ENCODE measurements at regions not wholly inside any gene's neighbourhood (a gene's known extent, or its start where the extent isn't known, plus 50 kb on each side); places are given as distances from the start of the nearest gene placed in this dataset.

DNA sequence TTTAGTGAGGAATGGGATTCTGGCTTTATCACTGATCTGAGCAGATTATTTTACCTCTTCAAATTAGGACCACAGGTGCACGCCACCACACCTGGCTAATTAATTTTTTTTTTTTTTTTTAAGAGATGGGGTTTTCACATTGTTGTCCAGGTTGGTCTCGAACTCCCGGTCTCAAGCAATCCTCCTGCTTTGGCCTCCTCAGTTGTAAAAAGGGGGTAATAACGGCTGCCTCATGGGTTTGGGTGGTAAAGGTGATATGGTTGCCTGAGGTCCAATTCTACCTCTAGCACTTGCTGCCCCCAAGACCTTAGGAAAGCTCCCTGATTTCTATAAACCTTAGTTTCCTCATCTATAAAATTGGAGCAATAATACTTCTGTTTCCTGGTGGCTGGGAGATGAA is 130.7 kb upstream of the HS3ST2 start:
- ATAC-seq (ENCODE audit: insufficient number of reproducible peaks, low FRiP score, low read depth), result no peak
- H3K27ac ChIP-seq, result no peak overlapping the region
- peaks cover 11 to 23% of the 10 kb centered on the region in 2 donors for H3K4me1 ChIP-seq (ENCODE audit: control insufficient read depth in 1 of 2, low read depth in 2 of 2)
- no peaks in the 10 kb centered on the region for H3K36me3 ChIP-seq
- no peak overlapping the region for H3K4me3 ChIP-seq
- no peaks in the 10 kb centered on the region for H3K9me3 ChIP-seq
- DNase-seq (ENCODE audit: low spot score), result no peak
- TF ChIP-seq, protein P1, sequence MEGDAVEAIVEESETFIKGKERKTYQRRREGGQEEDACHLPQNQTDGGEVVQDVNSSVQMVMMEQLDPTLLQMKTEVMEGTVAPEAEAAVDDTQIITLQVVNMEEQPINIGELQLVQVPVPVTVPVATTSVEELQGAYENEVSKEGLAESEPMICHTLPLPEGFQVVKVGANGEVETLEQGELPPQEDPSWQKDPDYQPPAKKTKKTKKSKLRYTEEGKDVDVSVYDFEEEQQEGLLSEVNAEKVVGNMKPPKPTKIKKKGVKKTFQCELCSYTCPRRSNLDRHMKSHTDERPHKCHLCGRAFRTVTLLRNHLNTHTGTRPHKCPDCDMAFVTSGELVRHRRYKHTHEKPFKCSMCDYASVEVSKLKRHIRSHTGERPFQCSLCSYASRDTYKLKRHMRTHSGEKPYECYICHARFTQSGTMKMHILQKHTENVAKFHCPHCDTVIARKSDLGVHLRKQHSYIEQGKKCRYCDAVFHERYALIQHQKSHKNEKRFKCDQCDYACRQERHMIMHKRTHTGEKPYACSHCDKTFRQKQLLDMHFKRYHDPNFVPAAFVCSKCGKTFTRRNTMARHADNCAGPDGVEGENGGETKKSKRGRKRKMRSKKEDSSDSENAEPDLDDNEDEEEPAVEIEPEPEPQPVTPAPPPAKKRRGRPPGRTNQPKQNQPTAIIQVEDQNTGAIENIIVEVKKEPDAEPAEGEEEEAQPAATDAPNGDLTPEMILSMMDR (IDR thresholded peaks at IDR 0.05), result no peak
- H3K27me3 ChIP-seq (replicated peaks; ENCODE audit: insufficient read depth), result no peaks in the 10 kb centered on the region

DNA sequence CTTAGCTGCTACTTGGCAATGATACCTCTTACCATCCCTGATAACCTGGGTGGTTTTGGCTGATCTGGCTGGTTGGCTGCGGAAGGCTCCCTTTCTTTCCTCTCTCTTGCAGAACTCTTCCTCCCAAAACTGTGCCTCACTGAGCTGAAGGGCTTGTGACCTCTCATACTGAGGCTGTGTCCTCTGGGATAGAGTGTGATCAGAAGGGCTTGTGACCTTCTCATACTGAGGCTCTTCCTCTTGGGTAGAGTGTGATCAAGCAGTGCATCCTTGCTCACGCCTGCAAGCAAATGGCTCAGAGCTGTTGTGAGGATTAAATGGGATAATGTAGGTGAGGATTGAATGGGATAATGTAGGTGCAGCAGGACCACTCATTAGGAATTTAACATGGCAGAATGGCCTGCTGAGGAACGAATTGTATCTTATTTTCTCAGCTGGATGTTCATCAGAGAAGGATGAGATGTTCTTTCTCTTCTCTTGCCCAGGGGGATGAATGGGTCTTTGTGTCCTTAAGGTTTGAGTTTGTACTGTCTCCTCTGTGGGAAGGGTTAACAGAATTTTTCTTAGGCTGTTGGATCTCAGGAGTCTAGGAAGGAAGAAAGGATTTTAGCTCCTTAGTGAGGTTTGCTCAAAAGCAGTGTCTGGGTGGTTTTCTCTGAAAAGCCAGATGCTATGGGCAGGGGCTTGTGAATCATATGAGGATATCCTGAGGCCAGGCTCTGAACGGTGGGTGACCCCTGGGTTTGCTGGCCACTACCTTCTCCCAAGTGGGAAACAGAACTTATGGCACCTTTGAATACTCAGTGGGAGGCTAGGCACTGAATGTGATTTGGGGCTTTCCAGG is 130.0 kb upstream of the HS3ST2 start:
- Histone ChIP-seq H3K9me3 (no peaks in the 10 kb centered on the region), H3K4me3 (no peak overlapping the region), H3K27ac (peak overlapping the region; percentile 78 to 88), H3K27me3 (replicated peaks; ENCODE audit: insufficient read depth) (no peaks in the 10 kb centered on the region), H3K4me1 (ENCODE audit: control insufficient read depth in 1 of 2, low read depth in 2 of 2) (peaks cover 11 to 23% of the 10 kb centered on the region in 2 donors), H3K36me3 (no peaks in the 10 kb centered on the region)
- ATAC-seq (ENCODE audit: insufficient number of reproducible peaks, low FRiP score, low read depth), result no peak
- TF ChIP-seq, protein P1 (IDR thresholded peaks at IDR 0.05), result no peak
- DNase-seq (ENCODE audit: low spot score), result no peak

DNA sequence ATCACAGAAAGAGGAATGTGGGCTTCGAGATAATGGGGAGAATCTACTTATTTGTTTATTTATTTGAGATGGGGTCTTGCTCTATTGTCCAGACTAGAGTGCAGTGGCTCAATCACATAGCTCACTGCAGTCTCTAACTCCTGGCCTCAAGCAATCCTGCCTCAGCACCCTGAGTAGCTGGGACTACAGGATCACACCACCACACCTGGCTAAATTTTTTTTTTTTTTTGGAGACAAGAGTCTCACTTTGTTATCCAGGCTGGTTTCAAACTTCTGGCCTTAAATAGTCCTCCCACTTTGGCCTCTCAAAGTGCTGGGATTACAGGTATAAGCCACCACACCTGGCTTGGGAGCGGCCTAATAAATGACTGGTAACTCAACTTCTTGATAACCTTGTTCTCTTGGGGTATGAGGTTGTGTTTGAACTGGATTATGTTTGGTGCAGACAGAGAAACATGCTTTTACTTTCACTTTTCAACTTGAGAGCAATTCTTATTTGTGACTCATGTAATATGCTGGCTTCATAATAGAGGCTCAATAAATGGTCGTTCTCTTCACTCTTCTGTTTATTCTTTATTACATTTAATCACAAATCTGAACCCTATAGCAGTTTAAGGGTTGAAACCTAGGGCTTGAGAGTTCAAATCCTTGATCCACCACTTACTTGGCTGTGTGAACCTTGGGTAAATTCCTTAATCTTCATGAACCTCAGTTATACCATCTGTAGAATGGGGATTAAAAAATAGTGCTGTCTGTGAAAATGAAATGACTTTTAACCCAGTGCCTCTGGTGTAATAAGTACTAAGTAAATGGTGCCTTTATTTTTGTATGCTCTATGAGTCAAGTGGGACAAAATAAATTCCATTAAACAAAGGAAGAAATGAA is 129.1 kb upstream of the HS3ST2 start:
- Histone ChIP-seq H3K9me3 (no peaks in the 10 kb centered on the region), H3K4me1 (ENCODE audit: control insufficient read depth in 1 of 2, low read depth in 2 of 2) (peaks cover 11 to 23% of the 10 kb centered on the region in 2 donors), H3K27ac (peak overlapping the region; percentile 78 to 88), H3K4me3 (peak overlapping the region; percentile 38), H3K27me3 (replicated peaks; ENCODE audit: insufficient read depth) (no peaks in the 10 kb centered on the region), H3K36me3 (no peaks in the 10 kb centered on the region)
- peak; percentile 7 for ATAC-seq (ENCODE audit: insufficient number of reproducible peaks, low FRiP score, low read depth)
- TF ChIP-seq, protein P1 (IDR thresholded peaks at IDR 0.05), result no peak
- no peak for DNase-seq (ENCODE audit: low spot score)

DNA sequence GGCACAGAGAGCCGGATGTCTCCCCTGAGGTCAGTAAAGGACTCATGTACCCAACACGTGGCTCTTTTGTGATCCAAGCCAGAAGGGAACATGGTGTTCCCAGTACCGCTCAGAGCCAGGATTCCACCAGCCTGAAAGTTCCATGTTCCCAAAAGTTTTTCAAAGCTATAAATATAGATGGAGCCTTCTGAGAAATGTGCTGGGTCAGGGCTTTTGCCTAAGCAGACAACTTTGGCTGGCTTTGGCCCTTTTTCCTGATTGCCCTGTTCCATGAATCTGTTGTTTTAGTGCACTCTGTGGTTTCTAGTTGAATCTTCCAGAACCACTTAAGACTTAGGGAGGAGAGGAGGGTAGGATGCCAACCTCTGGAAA is 128.5 kb upstream of the HS3ST2 start:
- Histone ChIP-seq H3K4me3 (peak overlapping the region; percentile 38), H3K27me3 (replicated peaks; ENCODE audit: insufficient read depth) (no peaks in the 10 kb centered on the region), H3K36me3 (no peaks in the 10 kb centered on the region), H3K9me3 (no peaks in the 10 kb centered on the region), H3K27ac (peak overlapping the region; percentile 79 to 88), H3K4me1 (ENCODE audit: control insufficient read depth in 1 of 2, low read depth in 2 of 2) (peaks cover 11 to 23% of the 10 kb centered on the region in 2 donors)
- TF ChIP-seq, protein P1 (IDR thresholded peaks at IDR 0.05), result no peak
- ATAC-seq (ENCODE audit: insufficient number of reproducible peaks, low FRiP score, low read depth) (peak; percentile 98), DNase-seq (ENCODE audit: low spot score) (peak; percentile 86)

DNA sequence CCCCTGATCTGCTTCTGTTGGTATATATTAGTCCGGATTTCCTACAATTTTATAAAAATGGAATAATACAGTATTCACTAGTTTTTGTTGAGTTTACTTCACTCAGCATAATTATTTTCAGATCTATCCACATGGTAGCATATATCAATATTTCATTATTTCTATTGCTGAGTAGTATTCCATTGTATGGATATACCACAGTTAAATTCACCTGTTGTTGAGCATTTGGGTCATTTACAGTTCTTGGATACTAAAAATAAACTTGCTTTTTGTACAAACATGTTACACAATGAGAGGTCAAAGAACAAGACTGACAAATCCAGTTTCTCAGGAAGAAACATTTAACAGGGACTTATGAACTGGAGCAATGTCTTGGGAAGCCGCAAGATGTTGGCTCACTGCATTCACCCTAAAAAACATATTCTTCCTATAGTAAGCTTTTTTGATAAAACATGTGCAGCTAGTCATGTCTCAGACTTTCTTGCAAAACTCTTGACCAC is 126.9 kb upstream of the HS3ST2 start:
- ATAC-seq (ENCODE audit: insufficient number of reproducible peaks, low FRiP score, low read depth), result no peak
- H3K4me1 ChIP-seq (ENCODE audit: control insufficient read depth in 1 of 2, low read depth in 2 of 2), result peaks cover 11 to 23% of the 10 kb centered on the region in 2 donors
- H3K4me3 ChIP-seq, result no peak overlapping the region
- no peaks in the 10 kb centered on the region for H3K9me3 ChIP-seq
- TF ChIP-seq, protein P1 (IDR thresholded peaks at IDR 0.05), result no peak
- H3K27ac ChIP-seq, result peak overlapping the region in 1 of 2 donors; percentile 88
- no peaks in the 10 kb centered on the region for H3K36me3 ChIP-seq
- no peaks in the 10 kb centered on the region for H3K27me3 ChIP-seq (replicated peaks; ENCODE audit: insufficient read depth)
- DNase-seq (ENCODE audit: low spot score), result no peak

All from thoracic aorta (tissue), 2 donors.